NT2/D1 (cell line): ENCODE measurements at regions not wholly inside any gene's neighbourhood (a gene's known extent, or its start where the extent isn't known, plus 50 kb on each side); places are given as distances from the start of the nearest gene placed in this dataset.

Experiments used
- DNase-seq: peaks from one replicate; pipeline ENCODE4 v3.0.0-alpha.2; 2011; ENCODE audit warnings: low read depth, low spot score
- H3K27me3 ChIP-seq: 2 replicates; pipeline ENCODE4 v1.6.0; 2011; ENCODE audit warnings: mild to moderate bottlenecking; ENCODE audit not compliant: insufficient read length, insufficient read depth
- H3K36me3 ChIP-seq: 2 replicates; pipeline ENCODE4 v1.6.1; 2011; ENCODE audit warnings: mild to moderate bottlenecking, low read length, mixed read lengths; ENCODE audit not compliant: insufficient read depth, insufficient read length
- H3K4me1 ChIP-seq: 2 replicates; pipeline ENCODE4 v1.5.1; 2011; ENCODE audit not compliant: insufficient read depth, insufficient read length
- H3K4me3 ChIP-seq: 2 replicates; pipeline ENCODE4 v1.5.1; 2011; ENCODE audit warnings: low read depth; ENCODE audit not compliant: insufficient read length
- H3K9ac ChIP-seq: 2 replicates; pipeline ENCODE4 v1.6.0; 2011; ENCODE audit warnings: low read depth; ENCODE audit not compliant: insufficient read length
- H3K9me3 ChIP-seq: 2 replicates; pipeline ENCODE4 v1.5.1; 2011; ENCODE audit warnings: mild to moderate bottlenecking, low read length; ENCODE audit not compliant: insufficient read depth
- SUZ12 ChIP-seq: IDR thresholded peaks from 2 replicates; pipeline ENCODE4 v1.6.1; 2011; ENCODE audit not compliant: insufficient read length, insufficient read depth; ENCODE audit errors: extremely low read depth
- YY1 ChIP-seq: IDR thresholded peaks from 2 replicates; pipeline ENCODE4 v1.6.1; 2011; ENCODE audit not compliant: insufficient read length, insufficient read depth
- ZNF274 ChIP-seq: IDR thresholded peaks from 2 replicates; pipeline ENCODE4 v1.6.1; 2011; ENCODE audit warnings: mild to moderate bottlenecking, low read depth, low read length

DNA sequence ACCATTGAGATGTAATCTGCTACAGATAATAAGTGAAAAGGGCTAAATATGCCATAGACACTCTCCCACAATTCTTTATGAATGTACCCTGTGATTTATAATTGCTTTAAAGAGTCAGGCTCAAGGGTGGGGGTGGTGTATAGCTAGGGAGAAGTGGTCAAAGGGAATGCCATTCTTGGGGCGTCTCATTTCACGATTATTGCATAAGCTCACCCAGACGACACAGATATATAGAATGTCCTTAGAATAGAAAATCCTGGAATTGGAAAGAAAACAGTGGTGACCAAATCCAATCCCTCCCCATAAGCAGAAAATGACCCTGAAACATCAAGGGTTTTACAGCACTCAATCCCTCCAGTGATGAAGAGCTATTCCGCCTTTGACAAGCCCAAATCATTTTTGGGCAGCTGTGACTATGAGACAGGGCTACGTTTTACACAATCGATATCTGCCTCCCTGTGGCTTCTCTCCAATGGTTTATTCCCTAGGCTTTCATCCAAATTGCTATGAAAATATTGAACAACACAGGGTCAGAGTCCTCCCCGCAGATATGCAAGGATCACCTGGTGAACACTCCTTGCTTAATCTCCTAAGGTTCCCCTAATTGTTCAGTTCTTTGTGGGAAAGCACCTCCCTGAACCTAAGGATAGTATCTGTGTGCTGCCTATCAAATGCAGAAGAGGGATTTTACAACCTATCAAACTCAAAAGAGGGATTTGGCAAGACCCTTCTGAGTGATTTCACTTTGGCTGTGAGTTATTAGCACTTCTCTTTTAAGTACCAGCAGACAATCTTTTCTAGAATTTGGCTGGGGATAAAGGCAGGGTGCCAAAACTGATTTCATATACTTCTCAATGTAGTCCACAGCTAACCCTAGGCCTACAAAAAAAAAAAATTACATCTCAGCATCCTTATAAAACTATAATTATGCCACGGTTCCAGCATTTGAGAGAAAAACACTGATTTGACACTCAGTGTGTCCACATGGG, 144.9 kb upstream of the CDH6 start:
- no peak for DNase-seq
- no peak overlapping the region for H3K9ac ChIP-seq
- H3K36me3 ChIP-seq, result no peaks in the 10 kb centered on the region
- TF ChIP-seq SUZ12 (no peak), ZNF274 (no peak)
- 0 out of 2 replicates have a peak, but pooled peaks cover 6% of the 10 kb centered on the region for H3K9me3 ChIP-seq
- no peaks in the 10 kb centered on the region for H3K4me1 ChIP-seq
- no peak overlapping the region for H3K4me3 ChIP-seq
- H3K27me3 ChIP-seq, result no peaks in the 10 kb centered on the region

DNA sequence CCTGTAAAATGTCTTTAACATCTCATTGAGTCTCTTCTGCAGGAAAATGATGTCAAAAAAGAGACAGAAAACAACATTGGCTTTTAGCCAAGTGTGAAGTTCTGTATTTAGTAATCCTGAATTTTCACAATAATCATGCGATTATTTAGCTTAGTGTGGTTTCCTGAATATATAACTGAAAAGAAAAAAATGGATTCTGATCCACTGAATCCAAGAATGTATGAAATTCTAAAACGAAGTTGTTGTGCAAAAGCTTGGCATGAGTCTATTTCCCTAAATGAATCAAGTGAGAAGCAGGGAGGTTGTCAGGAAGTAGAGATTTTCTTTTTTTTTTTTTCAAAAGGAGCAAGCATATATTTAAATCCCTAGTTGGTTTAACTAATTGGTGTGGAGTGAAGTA, 145.9 kb upstream of the CDH6 start:
- H3K9ac ChIP-seq, result no peak overlapping the region
- H3K36me3 ChIP-seq, result no peaks in the 10 kb centered on the region
- no peak overlapping the region for H3K4me3 ChIP-seq
- H3K9me3 ChIP-seq, result 0 out of 2 replicates have a peak, but pooled peaks cover 6% of the 10 kb centered on the region
- TF ChIP-seq ZNF274 (no peak), SUZ12 (no peak), YY1 (no peak)
- DNase-seq, result no peak
- H3K4me1 ChIP-seq, result no peaks in the 10 kb centered on the region
- H3K27me3 ChIP-seq, result no peaks in the 10 kb centered on the region

GRCh38 chr5:31047007-31047406, 146.5 kb upstream of the CDH6 start:
- Histone ChIP-seq H3K4me1 (no peaks in the 10 kb centered on the region), H3K9me3 (0 out of 2 replicates have a peak, but pooled peaks cover 6% of the 10 kb centered on the region), H3K9ac (no peak overlapping the region), H3K36me3 (no peaks in the 10 kb centered on the region), H3K4me3 (no peak overlapping the region), H3K27me3 (no peaks in the 10 kb centered on the region)
- TF ChIP-seq SUZ12, result no peak
- no peak for TF ChIP-seq YY1
- DNase-seq, result no peak

DNA sequence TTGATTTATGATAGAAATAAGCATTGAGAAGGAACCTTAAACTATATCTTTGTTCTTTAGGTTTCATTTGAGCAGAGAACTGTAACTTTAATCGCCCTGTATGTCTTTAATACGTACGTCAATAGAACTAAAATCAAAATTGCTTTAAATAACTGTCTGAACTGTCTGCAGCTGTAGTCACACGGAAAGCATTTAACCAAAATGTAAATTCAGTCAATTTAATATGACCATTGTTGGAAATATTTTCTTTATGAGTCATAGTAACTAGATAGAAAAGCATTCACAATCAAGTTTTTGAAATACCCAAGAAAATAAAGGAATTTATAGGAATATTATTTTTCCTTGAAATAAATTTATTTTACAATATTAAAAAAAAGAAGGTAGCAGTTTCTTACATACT, 157.1 kb upstream of the CDH6 start:
- TF ChIP-seq YY1 (no peak), SUZ12 (no peak), ZNF274 (no peak)

DNA sequence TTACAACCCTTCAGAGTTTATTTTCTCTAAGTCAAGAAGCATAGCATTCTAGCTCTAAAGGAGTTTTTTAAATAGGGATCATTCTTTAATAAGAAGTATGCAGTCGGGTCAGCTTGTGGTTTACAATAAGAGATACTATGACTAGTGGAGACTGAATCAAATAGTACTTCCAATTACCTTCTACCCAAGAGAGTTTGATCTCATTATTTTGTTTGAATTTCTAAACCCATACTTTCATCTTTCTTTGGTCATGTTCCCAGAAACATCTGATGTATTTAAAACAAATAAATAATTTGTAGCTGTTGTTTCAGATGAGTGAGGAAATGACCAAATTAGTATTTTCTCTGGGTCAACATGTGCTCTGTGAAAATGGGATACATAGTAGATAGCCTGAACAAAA, 160.2 kb upstream of the CDH6 start:
- Histone ChIP-seq H3K4me3 (no peak overlapping the region), H3K36me3 (no peaks in the 10 kb centered on the region), H3K9ac (no peak overlapping the region), H3K4me1 (no peaks in the 10 kb centered on the region), H3K27me3 (no peaks in the 10 kb centered on the region), H3K9me3 (no peaks in the 10 kb centered on the region)
- no peak for DNase-seq
- no peak for TF ChIP-seq YY1
- no peak for TF ChIP-seq SUZ12
- TF ChIP-seq ZNF274, result no peak

More for the DNA sequence above, 157.1 kb upstream of the CDH6 start:
- DNase-seq, result no peak
- Histone ChIP-seq H3K4me1 (no peaks in the 10 kb centered on the region), H3K36me3 (no peaks in the 10 kb centered on the region), H3K27me3 (no peaks in the 10 kb centered on the region), H3K4me3 (no peak overlapping the region), H3K9ac (no peak overlapping the region), H3K9me3 (no peaks in the 10 kb centered on the region)

DNA sequence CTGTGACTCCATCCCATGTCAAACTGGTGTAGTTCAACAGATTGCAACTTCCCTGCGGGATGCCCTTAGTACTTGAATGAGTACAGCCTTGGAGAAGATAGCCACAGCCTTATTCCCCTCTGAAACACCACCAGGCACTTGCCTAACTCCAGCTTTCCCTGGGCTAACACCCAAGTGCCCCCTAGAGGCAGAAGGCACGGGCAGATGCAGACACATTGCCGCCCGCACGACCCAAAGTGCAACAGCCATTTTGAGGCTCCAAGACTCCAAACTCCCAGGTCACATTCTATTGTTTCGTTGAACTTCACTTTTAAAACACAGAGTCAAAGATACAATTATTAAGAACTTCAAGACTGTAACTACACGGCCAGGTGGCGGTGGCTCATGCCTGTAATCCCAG, 163.6 kb upstream of the CDH6 start:
- DNase-seq, result no peak
- no peaks in the 10 kb centered on the region for H3K27me3 ChIP-seq

DNA sequence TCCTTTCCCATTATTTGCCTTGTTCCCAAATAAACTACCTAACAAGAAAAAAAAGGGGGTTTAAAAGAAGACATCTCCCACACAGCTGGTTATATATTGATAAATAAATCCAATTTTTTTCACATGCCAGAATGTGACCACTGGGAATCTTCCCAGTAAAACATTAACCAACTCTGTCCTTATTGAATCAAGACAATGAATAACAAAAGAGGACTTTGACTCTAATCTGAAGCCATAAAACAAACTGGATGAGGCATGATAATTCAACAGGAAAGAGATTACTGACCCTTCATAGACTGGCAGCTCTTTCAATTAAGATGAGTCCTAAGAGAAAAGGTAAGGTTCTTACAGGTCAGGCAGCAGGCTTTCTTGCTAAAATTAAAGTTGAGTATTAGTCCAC, 165.8 kb upstream of the CDH6 start:
- Histone ChIP-seq H3K36me3 (no peaks in the 10 kb centered on the region), H3K27me3 (no peaks in the 10 kb centered on the region), H3K4me1 (no peaks in the 10 kb centered on the region), H3K4me3 (no peak overlapping the region), H3K9me3 (no peaks in the 10 kb centered on the region), H3K9ac (no peak overlapping the region)
- no peak for DNase-seq
- TF ChIP-seq ZNF274, result no peak
- no peak for TF ChIP-seq SUZ12
- no peak for TF ChIP-seq YY1

More for the DNA sequence above, 163.6 kb upstream of the CDH6 start:
- TF ChIP-seq YY1 (no peak), ZNF274 (no peak), SUZ12 (no peak)
- Histone ChIP-seq H3K9me3 (no peaks in the 10 kb centered on the region), H3K4me1 (no peaks in the 10 kb centered on the region), H3K36me3 (no peaks in the 10 kb centered on the region), H3K4me3 (no peak overlapping the region), H3K9ac (no peak overlapping the region)
